Cardiac muscle cell (in vitro differentiated cells and primary cell): ENCODE measurements at regions not wholly inside any gene's neighbourhood (a gene's known extent, or its start where the extent isn't known, plus 50 kb on each side); places are given as distances from the start of the nearest gene placed in this dataset.

Experiments used
- DNase-seq, 2 donors: peaks; one replicate each; pipeline versions ENCODE4 v3.0.0 to v3.0.0-alpha.2; 2010 to 2017; ENCODE audit warnings: low read depth in 1 of 2, low spot score in 1 of 2
- H3K27ac ChIP-seq: fragments of 200-600 bp; sonication (generic); 2 replicates; pipeline ENCODE4 v1.5.1; 2016
- H3K27me3 ChIP-seq: fragments of 200-600 bp; sonication (generic); 2 replicates; pipeline ENCODE4 v1.6.0; 2016; ENCODE audit warnings: control low read depth
- H3K36me3 ChIP-seq: fragments of 200-600 bp; sonication (generic); 2 replicates; pipeline ENCODE4 v1.5.1; 2016; ENCODE audit warnings: control low read depth
- H3K4me1 ChIP-seq: fragments of 200-600 bp; sonication (generic); 2 replicates; pipeline ENCODE4 v1.8.1; 2017; ENCODE audit warnings: low read depth, mild to moderate bottlenecking, mixed run types
- H3K4me3 ChIP-seq: fragments of 200-600 bp; sonication (generic); 2 replicates; pipeline ENCODE4 v1.5.1; 2016; ENCODE audit warnings: mild to moderate bottlenecking
- H3K9me3 ChIP-seq: fragments of 200-600 bp; sonication (generic); 2 replicates; pipeline ENCODE4 v1.5.1; 2017; ENCODE audit warnings: low read depth, mild to moderate bottlenecking, control low read depth
- TF ChIP-seq, protein P1 (sequence below): IDR thresholded peaks from 2 replicates; pipeline ENCODE4 v1.5.1; 2012; ENCODE audit warnings: low read depth, mild to moderate bottlenecking, low read length

DNA sequence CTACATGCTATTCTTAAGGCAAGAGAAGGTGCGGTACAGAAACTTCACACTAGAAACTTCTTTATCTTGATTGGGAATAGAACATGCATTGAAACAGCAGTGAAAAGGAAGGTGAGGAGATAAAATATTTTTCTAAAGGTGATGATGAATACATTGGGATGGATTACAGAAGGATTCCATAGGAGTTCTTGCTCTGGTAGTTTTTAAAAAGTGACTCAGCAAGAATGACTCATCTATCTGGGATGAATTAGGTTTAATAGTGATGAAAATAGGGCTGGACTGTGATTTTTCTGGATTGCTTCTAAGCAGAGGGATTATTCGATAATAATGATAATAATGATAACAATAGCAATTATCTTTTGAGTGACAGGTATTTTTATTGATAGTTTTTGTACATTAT, 65.6 kb upstream of the HS3ST4 start:
- H3K36me3 ChIP-seq: no peaks in the 10 kb centered on the region
- TF ChIP-seq, protein P1, sequence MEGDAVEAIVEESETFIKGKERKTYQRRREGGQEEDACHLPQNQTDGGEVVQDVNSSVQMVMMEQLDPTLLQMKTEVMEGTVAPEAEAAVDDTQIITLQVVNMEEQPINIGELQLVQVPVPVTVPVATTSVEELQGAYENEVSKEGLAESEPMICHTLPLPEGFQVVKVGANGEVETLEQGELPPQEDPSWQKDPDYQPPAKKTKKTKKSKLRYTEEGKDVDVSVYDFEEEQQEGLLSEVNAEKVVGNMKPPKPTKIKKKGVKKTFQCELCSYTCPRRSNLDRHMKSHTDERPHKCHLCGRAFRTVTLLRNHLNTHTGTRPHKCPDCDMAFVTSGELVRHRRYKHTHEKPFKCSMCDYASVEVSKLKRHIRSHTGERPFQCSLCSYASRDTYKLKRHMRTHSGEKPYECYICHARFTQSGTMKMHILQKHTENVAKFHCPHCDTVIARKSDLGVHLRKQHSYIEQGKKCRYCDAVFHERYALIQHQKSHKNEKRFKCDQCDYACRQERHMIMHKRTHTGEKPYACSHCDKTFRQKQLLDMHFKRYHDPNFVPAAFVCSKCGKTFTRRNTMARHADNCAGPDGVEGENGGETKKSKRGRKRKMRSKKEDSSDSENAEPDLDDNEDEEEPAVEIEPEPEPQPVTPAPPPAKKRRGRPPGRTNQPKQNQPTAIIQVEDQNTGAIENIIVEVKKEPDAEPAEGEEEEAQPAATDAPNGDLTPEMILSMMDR: no peak

DNA sequence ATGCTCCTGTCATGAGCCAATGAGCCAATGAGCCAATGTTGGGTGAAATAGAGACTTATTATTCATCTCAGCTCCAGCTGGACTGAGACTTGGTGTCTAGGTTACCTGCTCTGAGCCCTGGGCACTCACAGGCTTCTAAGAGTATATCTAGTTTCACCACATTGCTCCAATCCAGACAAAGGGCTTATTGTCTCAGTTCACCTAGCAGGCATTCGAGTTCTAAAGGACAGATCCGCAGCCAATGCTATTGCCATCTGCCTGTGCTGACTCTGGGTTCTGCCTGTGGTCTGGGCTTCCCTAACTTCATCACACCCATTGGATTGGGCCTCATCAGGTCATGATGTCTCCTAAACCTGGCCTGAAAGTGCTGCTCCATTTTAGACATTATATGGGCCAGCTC, 66.1 kb upstream of the HS3ST4 start:
- no peaks in the 10 kb centered on the region for H3K27me3 ChIP-seq
- no peak overlapping the region for H3K27ac ChIP-seq
- H3K9me3 ChIP-seq: no peaks in the 10 kb centered on the region
- no peaks in the 10 kb centered on the region for H3K36me3 ChIP-seq
- TF ChIP-seq, protein P1: no peak
- no peak for DNase-seq
- no peak overlapping the region for H3K4me3 ChIP-seq
- H3K4me1 ChIP-seq: no peaks in the 10 kb centered on the region

More for the DNA sequence above, 65.6 kb upstream of the HS3ST4 start:
- Histone ChIP-seq H3K9me3 (no peaks in the 10 kb centered on the region), H3K27ac (no peak overlapping the region), H3K27me3 (no peaks in the 10 kb centered on the region), H3K4me3 (no peak overlapping the region), H3K4me1 (no peaks in the 10 kb centered on the region)
- no peak for DNase-seq

DNA sequence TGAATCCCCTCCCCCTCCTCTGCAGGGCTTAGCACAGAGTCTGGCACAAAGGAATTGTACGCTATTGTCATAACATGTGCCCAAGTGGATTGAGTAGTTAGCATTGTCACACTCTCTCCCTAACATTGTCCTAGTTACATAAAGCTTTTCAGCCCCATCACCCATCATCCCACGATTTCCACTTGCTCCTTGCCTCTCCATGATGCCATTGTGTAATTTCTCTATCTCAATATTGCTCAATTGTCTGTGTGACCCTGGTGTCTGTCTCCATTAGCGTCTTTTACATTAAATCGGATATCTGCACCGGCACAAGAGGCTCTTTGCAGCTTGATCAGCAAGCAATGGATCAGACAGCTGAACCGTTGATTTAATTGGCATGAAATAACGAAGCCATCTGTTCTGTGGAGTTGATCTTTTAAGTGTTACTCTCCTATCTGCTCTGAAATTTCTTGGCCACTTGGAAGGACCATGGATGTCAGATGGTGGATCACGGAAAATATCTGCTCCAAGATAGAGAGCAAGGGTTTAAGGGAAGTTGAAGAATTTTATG, 77.0 kb upstream of the HS3ST4 start:
- no peak for DNase-seq
- TF ChIP-seq, protein P1: no peak
- H3K4me3 ChIP-seq: no peak overlapping the region
- no peaks in the 10 kb centered on the region for H3K36me3 ChIP-seq
- no peaks in the 10 kb centered on the region for H3K9me3 ChIP-seq
- H3K27ac ChIP-seq: no peak overlapping the region
- H3K4me1 ChIP-seq: no peaks in the 10 kb centered on the region
- no peaks in the 10 kb centered on the region for H3K27me3 ChIP-seq

DNA sequence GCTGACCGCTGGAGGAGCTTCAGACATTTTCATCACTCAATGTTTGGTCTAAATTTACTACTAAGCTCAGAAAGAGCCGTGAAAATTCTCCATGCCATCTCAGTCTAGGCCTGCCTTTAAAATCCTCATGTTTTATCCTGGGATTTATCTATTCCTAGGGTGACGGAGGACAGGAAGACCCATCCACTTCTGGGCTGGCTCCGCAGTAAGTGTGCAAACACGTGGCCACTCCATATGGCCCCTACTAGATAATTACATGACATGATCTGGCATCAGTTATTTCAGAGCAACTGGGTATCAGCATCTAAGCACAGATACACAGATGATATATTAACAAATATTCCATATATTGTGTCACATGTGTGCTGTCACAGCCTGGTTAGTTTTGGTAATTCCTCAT, 77.8 kb upstream of the HS3ST4 start:
- no peak overlapping the region for H3K27ac ChIP-seq
- no peaks in the 10 kb centered on the region for H3K9me3 ChIP-seq
- no peak overlapping the region for H3K4me3 ChIP-seq
- TF ChIP-seq, protein P1: no peak
- no peaks in the 10 kb centered on the region for H3K27me3 ChIP-seq
- DNase-seq: no peak
- H3K4me1 ChIP-seq: no peaks in the 10 kb centered on the region
- no peaks in the 10 kb centered on the region for H3K36me3 ChIP-seq

DNA sequence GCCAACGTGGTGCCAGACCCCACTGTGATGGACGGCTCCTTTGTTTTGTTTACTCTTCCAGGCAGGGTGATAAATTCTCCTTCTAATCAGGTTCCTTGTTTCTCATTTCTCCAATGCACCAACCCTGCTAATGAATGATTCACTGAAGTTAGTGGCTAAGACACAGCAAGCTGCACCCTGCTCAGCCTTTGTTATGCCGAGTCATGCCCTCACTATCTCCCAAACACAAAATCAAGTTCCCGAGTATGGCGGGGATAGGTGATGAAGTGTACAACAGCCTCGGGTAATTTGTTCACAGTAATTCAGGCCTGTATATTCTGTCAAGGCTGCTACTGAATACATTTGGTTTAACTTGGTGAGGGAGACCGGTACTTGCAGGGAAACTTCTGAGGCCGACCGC, 83.8 kb upstream of the HS3ST4 start:
- TF ChIP-seq, protein P1: no peak
- Histone ChIP-seq H3K9me3 (no peaks in the 10 kb centered on the region), H3K4me3 (no peak overlapping the region), H3K36me3 (no peaks in the 10 kb centered on the region), H3K4me1 (no peaks in the 10 kb centered on the region), H3K27me3 (no peaks in the 10 kb centered on the region), H3K27ac (no peak overlapping the region)
- no peak for DNase-seq

DNA sequence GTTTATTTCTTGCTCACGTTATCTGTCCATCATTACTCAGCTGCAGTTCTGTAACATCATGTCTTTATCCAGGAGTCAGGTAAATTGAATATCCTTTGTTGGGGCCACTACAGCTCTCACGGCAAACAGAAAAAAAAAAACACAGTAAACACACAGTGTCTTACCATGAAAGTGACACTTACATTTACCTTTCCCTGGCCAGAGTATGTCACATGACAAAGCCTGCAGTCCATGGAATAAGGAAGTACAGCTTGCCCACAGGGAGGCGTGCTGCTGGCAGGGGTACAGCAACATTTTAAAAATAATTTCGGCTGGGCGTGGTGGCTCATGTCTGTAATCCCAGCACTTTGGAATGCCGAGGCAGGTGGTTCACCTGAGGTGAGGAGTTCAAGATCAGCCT, 85.7 kb upstream of the HS3ST4 start:
- no peaks in the 10 kb centered on the region for H3K27me3 ChIP-seq
- H3K27ac ChIP-seq: no peak overlapping the region
- DNase-seq: no peak
- H3K36me3 ChIP-seq: no peaks in the 10 kb centered on the region
- no peaks in the 10 kb centered on the region for H3K4me1 ChIP-seq
- no peaks in the 10 kb centered on the region for H3K9me3 ChIP-seq
- TF ChIP-seq, protein P1: no peak
- H3K4me3 ChIP-seq: no peak overlapping the region
